Mesendoderm (in vitro differentiated cells): ENCODE measurements at regions not wholly inside any gene's neighbourhood (a gene's known extent, or its start where the extent isn't known, plus 50 kb on each side); places are given as distances from the start of the nearest gene placed in this dataset.

Source experiments
- DNase-seq: peaks from one replicate; pipeline ENCODE4 v3.0.0; 2013
- H2AK5ac ChIP-seq: 2 replicates; pipeline ENCODE4 v1.6.1; 2013; ENCODE audit warnings: low read length, inconsistent platforms
- H2BK120ac ChIP-seq: 2 replicates; pipeline ENCODE4 v1.6.1; 2013; ENCODE audit warnings: low read depth, mild to moderate bottlenecking, low read length, moderate library complexity, mixed read lengths
- H2BK15ac ChIP-seq: replicated peaks from 2 replicates; pipeline ENCODE4 v1.6.1; 2013; ENCODE audit warnings: low read depth, mild to moderate bottlenecking, moderate library complexity
- H2BK5ac ChIP-seq: 2 replicates; pipeline ENCODE4 v1.6.1; 2013; ENCODE audit warnings: low read length, inconsistent platforms
- H3K18ac ChIP-seq: 2 replicates; pipeline ENCODE4 v1.6.1; 2013; ENCODE audit warnings: mild to moderate bottlenecking, low read length, mixed read lengths
- H3K23ac ChIP-seq: one replicate; pipeline ENCODE4 v1.6.1; 2013; ENCODE audit warnings: low read length
- H3K27ac ChIP-seq: 2 replicates; pipeline ENCODE4 v1.5.1; 2013; ENCODE audit warnings: low read depth, mild to moderate bottlenecking, inconsistent platforms, low read length, moderate library complexity
- H3K27me3 ChIP-seq: 2 replicates; pipeline ENCODE4 v1.6.1; 2013; ENCODE audit warnings: low read length, control low read depth, mild to moderate bottlenecking, inconsistent platforms; ENCODE audit not compliant: insufficient read depth, poor library complexity
- H3K36me3 ChIP-seq: 2 replicates; pipeline ENCODE4 v1.6.1; 2013; ENCODE audit warnings: low read length, inconsistent platforms; ENCODE audit not compliant: control insufficient read depth, insufficient read depth
- H3K4ac ChIP-seq: one replicate; pipeline ENCODE4 v1.6.1; 2013; ENCODE audit warnings: low read depth, mild to moderate bottlenecking, low read length, moderate library complexity
- H3K4me1 ChIP-seq: 2 replicates; pipeline ENCODE4 v1.6.1; 2013; ENCODE audit warnings: low read depth, low read length, inconsistent platforms; ENCODE audit not compliant: control insufficient read depth
- H3K4me2 ChIP-seq: 2 replicates; pipeline ENCODE4 v1.6.1; 2013; ENCODE audit warnings: low read length
- H3K4me3 ChIP-seq: 2 replicates; pipeline ENCODE4 v1.5.1; 2013; ENCODE audit warnings: mild to moderate bottlenecking, low read length
- H3K56ac ChIP-seq: one replicate; pipeline ENCODE4 v1.6.1; 2013; ENCODE audit warnings: low read length
- H3K79me1 ChIP-seq: 2 replicates; pipeline ENCODE4 v1.6.1; 2013; ENCODE audit warnings: low read length, inconsistent platforms
- H3K79me2 ChIP-seq: 2 replicates; pipeline ENCODE4 v1.6.1; 2013; ENCODE audit warnings: mild to moderate bottlenecking, low read length; ENCODE audit not compliant: control insufficient read depth, insufficient read depth
- H3K9ac ChIP-seq: 2 replicates; pipeline ENCODE4 v1.6.1; 2013; ENCODE audit warnings: low read length, inconsistent platforms
- H4K5ac ChIP-seq: one replicate; pipeline ENCODE4 v1.6.1; 2013; ENCODE audit warnings: low read length
- H4K8ac ChIP-seq: one replicate; pipeline ENCODE4 v1.6.1; 2013; ENCODE audit warnings: low read depth, mild to moderate bottlenecking, control low read depth, low read length, moderate library complexity
- WGBS: extraction: QIAGEN DNeasy Blood & Tissue Kit; methylation state at CpG from one replicate; pipeline ENCODE4 v1.1.7; 2013; ENCODE audit warnings: low lambda C conversion rate, missing lambda C conversion rate; ENCODE audit not compliant: insufficient coverage; ENCODE audit errors: extremely low coverage; 5-methylcytosine and 5-hydroxymethylcytosine counted together

DNA sequence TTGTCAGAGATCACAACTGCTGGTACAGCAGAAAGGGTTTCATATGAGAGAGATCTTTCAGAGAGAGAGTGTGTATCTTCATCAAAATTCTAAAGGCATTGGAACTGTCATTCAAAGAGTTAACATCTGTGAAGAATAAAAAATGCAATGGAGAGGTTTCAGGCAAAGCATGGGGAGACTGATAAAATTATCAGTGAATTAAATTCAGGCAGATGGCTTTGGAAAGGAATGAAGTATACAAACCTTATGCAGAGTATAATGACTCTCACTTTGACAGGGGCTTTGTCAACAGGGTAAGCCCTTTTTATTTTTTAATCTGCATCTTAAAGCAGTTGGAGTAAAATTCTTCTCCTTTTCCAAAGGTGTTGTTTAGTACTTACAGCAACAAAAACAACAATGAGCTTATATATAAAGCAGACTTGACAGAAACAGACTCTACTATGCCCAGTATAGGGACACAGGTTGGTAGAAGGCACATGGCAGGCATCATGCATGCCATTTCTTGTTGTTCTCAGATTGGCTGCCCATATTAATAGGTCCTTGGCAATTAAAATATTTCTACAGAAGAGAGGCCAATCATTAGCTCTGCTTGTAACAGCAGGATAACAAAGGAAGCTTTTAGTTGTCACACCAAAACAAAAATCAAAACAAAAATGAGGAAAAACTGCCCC, 54.9 kb upstream of the NXPH1 start:
- Histone ChIP-seq H3K56ac (no peak overlapping the region), H2AK5ac (no peak overlapping the region), H2BK120ac (no peak overlapping the region), H3K18ac (no peak overlapping the region), H3K23ac (no peak overlapping the region), H3K79me2 (no peaks in the 10 kb centered on the region), H3K27ac (no peak overlapping the region), H3K27me3 (no peaks in the 10 kb centered on the region), H3K79me1 (no peaks in the 10 kb centered on the region), H3K36me3 (no peaks in the 10 kb centered on the region), H2BK15ac (no peak overlapping the region), H3K4ac (no peak overlapping the region), H3K4me2 (no peak overlapping the region), H3K9ac (no peak overlapping the region), H2BK5ac (no peak overlapping the region), H3K4me3 (no peak overlapping the region), H4K5ac (no peak overlapping the region), H3K4me1 (no peaks in the 10 kb centered on the region), H4K8ac (no peak overlapping the region)
- DNase-seq: no peak

DNA sequence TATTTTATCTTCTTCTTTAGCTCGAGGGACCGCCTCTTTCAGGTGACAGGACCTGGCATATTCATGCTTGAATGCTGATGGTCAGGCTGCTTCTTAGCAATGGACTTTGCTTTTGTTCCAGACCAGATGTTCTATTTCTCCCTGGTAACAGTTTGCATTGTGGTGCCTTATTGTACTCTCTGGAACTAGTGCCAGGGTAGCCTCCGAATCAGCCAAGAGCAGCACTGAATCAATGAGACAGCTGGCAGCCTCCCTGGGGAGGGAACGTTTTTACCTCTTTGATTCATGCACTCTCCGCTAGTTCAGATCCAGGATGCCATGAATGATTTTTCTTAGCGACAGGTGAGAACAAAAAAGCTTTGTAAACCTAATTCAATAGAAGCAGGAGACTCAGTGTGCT, 54.1 kb upstream of the NXPH1 start:
- H2BK15ac ChIP-seq: no peak overlapping the region
- no peak overlapping the region for H3K4me3 ChIP-seq
- no peak overlapping the region for H2BK120ac ChIP-seq
- no peak overlapping the region for H3K23ac ChIP-seq
- H3K4me1 ChIP-seq: no peaks in the 10 kb centered on the region
- no peak overlapping the region for H3K4me2 ChIP-seq
- WGBS: no CpG with 5 or more reads among the region's 6 CpGs
- H3K18ac ChIP-seq: no peak overlapping the region
- H4K8ac ChIP-seq: no peak overlapping the region
- no peaks in the 10 kb centered on the region for H3K36me3 ChIP-seq
- H3K27ac ChIP-seq: no peak overlapping the region
- H3K56ac ChIP-seq: no peak overlapping the region
- no peak for DNase-seq
- no peaks in the 10 kb centered on the region for H3K27me3 ChIP-seq
- no peaks in the 10 kb centered on the region for H3K79me2 ChIP-seq
- H2BK5ac ChIP-seq: no peak overlapping the region
- no peaks in the 10 kb centered on the region for H3K79me1 ChIP-seq
- no peak overlapping the region for H4K5ac ChIP-seq
- H3K4ac ChIP-seq: no peak overlapping the region
- no peak overlapping the region for H3K9ac ChIP-seq
- H2AK5ac ChIP-seq: no peak overlapping the region

DNA sequence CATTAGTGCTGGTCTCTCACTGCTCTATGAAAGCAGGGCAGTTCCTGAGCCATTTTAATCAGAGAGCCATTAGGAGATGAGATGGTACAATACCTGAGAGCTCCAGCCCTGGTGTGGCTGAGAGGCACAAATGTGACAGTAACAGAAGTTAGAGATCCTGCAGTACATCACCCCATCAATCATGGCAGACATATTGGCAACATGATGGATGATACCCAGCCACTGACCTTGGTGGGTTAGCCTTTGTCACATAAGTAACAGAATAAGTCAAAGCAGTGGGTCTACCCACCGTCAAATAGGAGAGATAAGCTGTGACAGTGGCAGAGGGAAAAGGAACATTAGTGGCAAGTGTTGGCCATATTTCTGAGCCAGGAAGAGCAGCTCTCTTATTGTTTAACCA, 53.3 kb upstream of the NXPH1 start:
- Histone ChIP-seq H3K36me3 (no peaks in the 10 kb centered on the region), H2BK15ac (no peak overlapping the region), H3K79me2 (no peaks in the 10 kb centered on the region), H4K5ac (no peak overlapping the region), H3K4me3 (no peak overlapping the region), H2BK5ac (no peak overlapping the region), H3K4me2 (no peak overlapping the region), H4K8ac (no peak overlapping the region), H3K4me1 (no peaks in the 10 kb centered on the region), H3K9ac (no peak overlapping the region), H3K27me3 (no peaks in the 10 kb centered on the region), H2AK5ac (no peak overlapping the region), H3K56ac (no peak overlapping the region), H3K27ac (no peak overlapping the region), H3K23ac (no peak overlapping the region), H2BK120ac (no peak overlapping the region), H3K18ac (no peak overlapping the region), H3K79me1 (no peaks in the 10 kb centered on the region), H3K4ac (no peak overlapping the region)
- no peak for DNase-seq
- no CpG with 5 or more reads among the region's 1 CpG for WGBS

DNA sequence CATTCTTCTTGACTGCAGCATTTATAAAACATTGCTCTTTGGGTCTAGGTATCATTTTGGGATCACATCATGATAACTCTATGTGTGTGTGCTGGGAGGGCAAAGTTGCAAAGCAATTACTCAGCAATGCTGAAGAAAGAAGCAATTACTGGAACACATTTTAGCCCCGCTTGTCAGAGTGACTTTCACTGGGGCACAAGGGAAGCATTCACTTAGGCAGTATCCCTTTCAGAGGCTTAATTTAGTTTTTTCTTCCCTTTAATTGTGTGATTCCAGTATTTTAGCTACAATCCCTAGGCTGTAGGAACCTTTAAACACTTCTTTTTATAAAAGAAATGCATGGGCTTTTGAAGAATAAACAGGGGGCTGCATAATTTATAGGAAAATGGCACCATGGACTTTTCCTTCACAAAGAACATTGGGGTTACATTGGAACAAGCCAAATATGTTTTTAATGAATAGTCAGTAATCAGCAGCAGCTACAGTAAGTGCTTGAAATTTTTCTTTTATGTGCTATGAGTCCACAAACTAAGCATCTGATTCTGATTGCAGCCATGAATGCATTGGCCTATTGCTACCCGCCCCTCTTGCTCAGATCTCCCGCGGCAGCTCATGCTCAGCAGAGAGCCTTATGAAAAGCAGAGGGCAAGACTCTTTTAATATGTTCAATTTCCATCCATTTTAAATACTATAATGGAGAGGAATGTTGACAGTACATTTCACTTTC, 51.2 kb upstream of the NXPH1 start:
- Histone ChIP-seq H3K4me3 (no peak overlapping the region), H3K4me2 (no peak overlapping the region), H3K23ac (no peak overlapping the region), H2BK15ac (no peak overlapping the region), H3K18ac (no peak overlapping the region), H3K9ac (no peak overlapping the region), H2BK120ac (no peak overlapping the region), H4K8ac (no peak overlapping the region), H2BK5ac (no peak overlapping the region), H3K4ac (no peak overlapping the region), H3K36me3 (no peaks in the 10 kb centered on the region), H3K79me1 (no peaks in the 10 kb centered on the region), H3K4me1 (peaks cover 1% of the 10 kb centered on the region), H3K27me3 (no peaks in the 10 kb centered on the region), H4K5ac (no peak overlapping the region), H2AK5ac (no peak overlapping the region), H3K79me2 (no peaks in the 10 kb centered on the region), H3K56ac (no peak overlapping the region), H3K27ac (no peak overlapping the region)
- no peak for DNase-seq
- WGBS: no CpG with 5 or more reads among the region's 4 CpGs
